ENCODE measurements at regions not wholly inside any gene's neighbourhood (a gene's known extent, or its start where the extent isn't known, plus 50 kb on each side); places are given as distances from the start of the nearest gene placed in this dataset.
"Not testable (repeated sequence)": the region's sequence is repeated elsewhere in the genome, so short reads cannot be mapped to it uniquely, and the experiment has no call there.

DNA sequence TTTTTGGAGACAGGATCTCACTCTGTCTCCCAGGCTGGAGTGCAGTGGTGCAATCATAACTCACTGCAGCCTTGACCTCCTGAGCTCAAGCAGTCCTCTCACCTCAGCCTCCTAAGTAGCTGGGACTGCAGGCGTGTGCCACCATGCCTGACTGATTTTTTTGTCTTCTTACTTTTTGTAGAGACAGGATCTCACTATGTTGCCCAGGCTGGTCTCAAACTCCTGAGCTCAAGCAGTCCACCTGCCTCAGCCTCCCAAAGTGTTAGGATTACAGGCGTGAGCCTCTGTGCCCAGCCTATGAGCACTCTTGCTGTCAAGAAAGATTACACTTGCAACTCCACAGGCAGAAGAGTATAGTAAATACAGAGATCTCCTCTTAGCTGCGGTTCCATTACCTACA is 151.5 kb upstream of the SLC35G4 start:
- TF ChIP-seq, protein P1, sequence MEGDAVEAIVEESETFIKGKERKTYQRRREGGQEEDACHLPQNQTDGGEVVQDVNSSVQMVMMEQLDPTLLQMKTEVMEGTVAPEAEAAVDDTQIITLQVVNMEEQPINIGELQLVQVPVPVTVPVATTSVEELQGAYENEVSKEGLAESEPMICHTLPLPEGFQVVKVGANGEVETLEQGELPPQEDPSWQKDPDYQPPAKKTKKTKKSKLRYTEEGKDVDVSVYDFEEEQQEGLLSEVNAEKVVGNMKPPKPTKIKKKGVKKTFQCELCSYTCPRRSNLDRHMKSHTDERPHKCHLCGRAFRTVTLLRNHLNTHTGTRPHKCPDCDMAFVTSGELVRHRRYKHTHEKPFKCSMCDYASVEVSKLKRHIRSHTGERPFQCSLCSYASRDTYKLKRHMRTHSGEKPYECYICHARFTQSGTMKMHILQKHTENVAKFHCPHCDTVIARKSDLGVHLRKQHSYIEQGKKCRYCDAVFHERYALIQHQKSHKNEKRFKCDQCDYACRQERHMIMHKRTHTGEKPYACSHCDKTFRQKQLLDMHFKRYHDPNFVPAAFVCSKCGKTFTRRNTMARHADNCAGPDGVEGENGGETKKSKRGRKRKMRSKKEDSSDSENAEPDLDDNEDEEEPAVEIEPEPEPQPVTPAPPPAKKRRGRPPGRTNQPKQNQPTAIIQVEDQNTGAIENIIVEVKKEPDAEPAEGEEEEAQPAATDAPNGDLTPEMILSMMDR (IDR thresholded peaks at IDR 0.05) = not testable (repeated sequence)
- not testable (repeated sequence) for TF ChIP-seq EP300 (IDR thresholded peaks at IDR 0.05)
